SJSA1 (cell line): ENCODE measurements at regions not wholly inside any gene's neighbourhood (a gene's known extent, or its start where the extent isn't known, plus 50 kb on each side); places are given as distances from the start of the nearest gene placed in this dataset.
"Not testable (repeated sequence)": the region's sequence is repeated elsewhere in the genome, so short reads cannot be mapped to it uniquely, and the experiment has no call there.

ENCODE experiments used
- DNase-seq, 2 experiments: peaks; one replicate each; pipeline ENCODE4 v3.0.0-alpha.2; 2015 to 2020; ENCODE audit warnings: low spot score in 2 of 2, low read depth in 1 of 2
- H3K27ac ChIP-seq: fragments of 250-450 bp; sonication (Bioruptor Pico); 2 replicates; pipeline ENCODE4 v1.5.1; 2020; ENCODE audit warnings: mild to moderate bottlenecking, moderate library complexity
- H3K27me3 ChIP-seq: fragments of 250-450 bp; sonication (Bioruptor Pico); replicated peaks from 2 replicates; pipeline ENCODE4 v1.5.1; 2020; ENCODE audit warnings: mild to moderate bottlenecking, moderate library complexity
- H3K36me3 ChIP-seq: fragments of 250-450 bp; sonication (Bioruptor Pico); 2 replicates; pipeline ENCODE4 v1.5.1; 2020; ENCODE audit warnings: mild to moderate bottlenecking
- H3K4me1 ChIP-seq: fragments of 250-450 bp; sonication (Bioruptor Pico); replicated peaks from 2 replicates; pipeline ENCODE4 v1.6.1; 2021; ENCODE audit warnings: mild to moderate bottlenecking
- H3K4me3 ChIP-seq: fragments of 250-450 bp; sonication (Bioruptor Pico); 2 replicates; pipeline ENCODE4 v1.5.1; 2020; ENCODE audit warnings: mild to moderate bottlenecking
- H3K9me3 ChIP-seq: fragments of 250-450 bp; sonication (Bioruptor Pico); replicated peaks from 2 replicates; pipeline ENCODE4 v1.5.1; 2020; ENCODE audit warnings: mild to moderate bottlenecking

DNA sequence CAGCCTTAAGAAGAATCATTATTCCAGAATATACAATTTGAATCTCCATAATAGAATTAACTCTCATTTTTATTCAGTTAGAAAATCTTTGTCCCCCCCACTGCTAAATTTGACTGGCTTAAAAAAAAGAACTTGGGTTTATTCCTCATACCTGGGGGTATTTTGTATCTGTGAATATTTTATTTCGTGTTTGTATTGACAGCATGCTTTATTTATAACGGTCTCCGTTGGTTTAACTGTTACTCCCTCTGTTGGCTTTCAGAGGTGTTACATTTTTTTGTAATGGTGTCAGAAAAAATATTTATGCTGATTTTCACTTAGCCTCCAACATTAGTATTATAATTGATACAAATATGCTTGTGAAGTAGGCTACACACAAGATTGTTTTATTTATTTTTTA lies 109.1 kb downstream of the HAUS1 start:
- Histone ChIP-seq H3K4me3 (no peak overlapping the region), H3K9me3 (no peaks in the 10 kb centered on the region), H3K4me1 (0 out of 2 replicates have a peak, but pooled peaks cover 6% of the 10 kb centered on the region), H3K27ac (no peak overlapping the region), H3K36me3 (peaks cover 10% of the 10 kb centered on the region), H3K27me3 (no peaks in the 10 kb centered on the region)
- DNase-seq, result no peak

DNA sequence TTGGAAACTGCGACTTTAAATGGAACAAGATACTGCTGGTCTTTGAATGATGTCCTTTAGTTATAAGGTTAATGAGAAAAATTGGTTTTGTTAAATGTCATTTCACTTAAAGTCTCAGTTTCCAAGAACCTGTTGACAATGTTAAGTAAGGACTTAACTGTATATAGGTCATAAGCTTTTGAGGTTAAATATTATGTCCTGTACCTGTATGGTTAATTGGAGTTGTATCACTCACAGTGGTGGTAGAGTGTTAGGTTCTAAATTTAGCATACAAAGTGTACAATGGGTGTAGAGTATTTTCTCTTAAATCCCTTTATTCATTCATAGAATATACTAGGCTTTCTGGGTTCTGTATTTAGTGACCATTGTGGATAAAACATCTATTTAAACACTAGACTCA lies 110.2 kb downstream of the HAUS1 start:
- Histone ChIP-seq H3K9me3 (no peaks in the 10 kb centered on the region), H3K27ac (no peak overlapping the region), H3K36me3 (peaks cover 16% of the 10 kb centered on the region), H3K4me1 (0 out of 2 replicates have a peak, but pooled peaks cover 6% of the 10 kb centered on the region), H3K27me3 (no peaks in the 10 kb centered on the region), H3K4me3 (no peak overlapping the region)
- DNase-seq, result no peak

DNA sequence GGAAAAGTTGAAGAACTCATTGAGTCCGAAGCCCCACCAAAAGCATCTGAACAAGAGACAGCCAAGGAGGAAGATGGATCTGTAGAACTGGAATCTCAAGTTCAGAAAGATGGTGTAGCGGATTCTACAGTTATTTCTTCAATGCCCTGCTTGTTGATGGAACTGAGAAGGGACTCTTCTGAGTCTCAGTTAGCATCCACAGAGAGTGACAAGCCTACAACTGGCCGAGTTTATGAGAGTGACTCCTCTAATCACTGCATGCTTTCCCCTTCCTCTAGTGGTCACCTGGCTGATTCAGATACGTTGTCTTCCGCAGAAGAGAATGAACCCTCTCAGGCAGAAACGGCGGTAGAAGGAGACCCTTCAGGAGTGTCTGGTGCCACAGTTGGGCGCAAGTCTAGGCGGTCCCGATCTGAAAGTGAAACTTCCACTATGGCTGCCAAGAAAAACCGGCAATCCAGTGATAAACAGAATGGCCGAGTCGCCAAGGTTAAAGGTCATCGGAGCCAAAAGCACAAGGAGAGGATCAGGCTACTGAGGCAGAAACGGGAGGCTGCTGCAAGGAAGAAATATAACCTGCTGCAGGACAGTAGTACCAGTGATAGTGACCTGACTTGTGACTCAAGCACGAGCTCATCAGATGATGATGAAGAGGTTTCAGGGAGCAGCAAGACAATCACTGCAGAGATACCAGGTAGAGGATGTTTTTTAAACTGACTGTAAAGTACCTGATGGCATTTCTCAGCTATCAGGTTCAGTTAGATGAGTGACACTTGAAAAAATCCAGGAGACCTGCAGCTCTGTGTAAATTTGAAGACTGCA lies 111.9 kb downstream of the HAUS1 start:
- H3K27ac ChIP-seq, result no peak overlapping the region
- no peaks in the 10 kb centered on the region for H3K9me3 ChIP-seq

DNA sequence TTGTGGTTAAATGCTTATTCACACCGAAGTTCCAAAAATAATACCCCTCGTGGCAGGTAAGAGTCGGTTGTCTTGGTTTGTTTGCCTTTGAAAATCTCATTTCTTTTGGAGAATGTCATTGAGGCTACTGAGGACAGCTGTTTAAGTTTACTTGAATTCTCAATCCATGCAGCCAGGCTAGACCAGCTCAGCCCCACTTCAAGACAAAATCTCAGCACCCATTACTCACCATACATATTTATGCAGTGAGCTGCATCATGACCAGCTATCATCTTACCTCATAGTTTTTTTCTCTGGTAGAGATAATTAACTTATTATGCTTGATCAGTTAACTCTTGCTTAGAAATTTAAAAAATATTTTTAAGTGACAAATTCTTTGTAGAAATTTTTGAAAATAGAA lies 115.9 kb downstream of the HAUS1 start:
- Histone ChIP-seq H3K27me3 (no peaks in the 10 kb centered on the region), H3K9me3 (no peaks in the 10 kb centered on the region), H3K4me1 (no peaks in the 10 kb centered on the region), H3K36me3 (peaks cover 16% of the 10 kb centered on the region), H3K27ac (no peak overlapping the region), H3K4me3 (no peak overlapping the region)
- no peak for DNase-seq

More for the DNA sequence above, 111.9 kb downstream of the HAUS1 start:
- 0 out of 2 replicates have a peak, but pooled peaks cover 6% of the 10 kb centered on the region for H3K4me1 ChIP-seq
- DNase-seq, result no peak
- H3K36me3 ChIP-seq, result peaks cover 16% of the 10 kb centered on the region
- H3K27me3 ChIP-seq, result no peaks in the 10 kb centered on the region
- H3K4me3 ChIP-seq, result no peak overlapping the region

DNA sequence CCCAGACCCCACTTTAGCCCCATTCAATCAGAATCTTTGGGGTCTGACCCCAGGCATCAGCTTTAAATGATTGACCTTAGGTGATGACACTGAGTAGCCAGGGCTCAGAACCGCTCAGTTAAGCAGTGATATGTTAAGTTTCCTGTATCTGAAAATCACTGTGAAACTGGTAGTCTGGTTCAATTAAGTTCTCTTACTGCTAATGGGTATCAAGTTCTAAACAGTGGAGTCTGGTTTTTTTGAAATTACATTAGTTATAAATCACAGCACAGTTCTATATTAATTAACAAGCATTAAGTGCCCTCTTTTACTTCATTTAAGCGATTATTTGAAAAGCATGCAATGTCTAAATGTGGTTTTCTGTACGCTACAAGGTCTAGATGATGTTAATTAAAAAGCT lies 117.9 kb downstream of the HAUS1 start:
- H3K4me1 ChIP-seq, result no peaks in the 10 kb centered on the region
- peaks cover 9% of the 10 kb centered on the region for H3K36me3 ChIP-seq
- H3K27me3 ChIP-seq, result no peaks in the 10 kb centered on the region
- H3K4me3 ChIP-seq, result no peak overlapping the region
- no peak for DNase-seq
- H3K9me3 ChIP-seq, result no peaks in the 10 kb centered on the region
- no peak overlapping the region for H3K27ac ChIP-seq

DNA sequence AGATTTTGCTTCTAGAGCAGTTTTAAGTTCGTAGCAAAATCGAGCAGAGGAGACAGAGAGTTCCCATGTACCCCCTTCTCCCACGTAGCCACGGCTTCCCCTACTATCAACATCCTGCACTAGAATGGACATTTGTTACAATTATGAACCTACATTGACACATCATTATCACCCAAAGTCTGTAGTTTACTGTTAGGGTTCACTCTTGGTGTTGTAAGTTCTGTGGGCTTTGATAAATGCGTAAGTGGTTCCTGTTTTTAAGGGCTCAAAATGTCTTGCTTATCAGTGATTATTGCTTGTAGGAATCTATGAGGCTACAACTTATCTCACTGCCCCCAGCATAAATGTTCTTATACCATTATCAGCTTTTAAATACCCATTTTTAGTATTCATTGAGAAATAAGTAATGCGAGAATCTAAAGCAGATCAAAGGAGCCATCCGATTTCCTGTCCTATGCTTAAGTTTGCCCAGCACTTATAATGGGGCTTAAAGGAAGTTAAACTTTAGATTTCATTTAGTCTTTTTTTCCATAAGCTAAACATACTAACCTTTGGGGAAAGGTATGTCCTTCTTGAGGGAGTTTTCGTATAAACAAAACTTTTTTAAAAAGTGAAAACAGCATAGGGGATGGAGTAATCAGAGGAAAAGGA lies 118.7 kb downstream of the HAUS1 start:
- no peak for DNase-seq
- H3K27me3 ChIP-seq, result no peaks in the 10 kb centered on the region
- H3K27ac ChIP-seq, result no peak overlapping the region
- H3K36me3 ChIP-seq, result peaks cover 9% of the 10 kb centered on the region
- H3K4me1 ChIP-seq, result no peaks in the 10 kb centered on the region
- no peaks in the 10 kb centered on the region for H3K9me3 ChIP-seq
- H3K4me3 ChIP-seq, result no peak overlapping the region

DNA sequence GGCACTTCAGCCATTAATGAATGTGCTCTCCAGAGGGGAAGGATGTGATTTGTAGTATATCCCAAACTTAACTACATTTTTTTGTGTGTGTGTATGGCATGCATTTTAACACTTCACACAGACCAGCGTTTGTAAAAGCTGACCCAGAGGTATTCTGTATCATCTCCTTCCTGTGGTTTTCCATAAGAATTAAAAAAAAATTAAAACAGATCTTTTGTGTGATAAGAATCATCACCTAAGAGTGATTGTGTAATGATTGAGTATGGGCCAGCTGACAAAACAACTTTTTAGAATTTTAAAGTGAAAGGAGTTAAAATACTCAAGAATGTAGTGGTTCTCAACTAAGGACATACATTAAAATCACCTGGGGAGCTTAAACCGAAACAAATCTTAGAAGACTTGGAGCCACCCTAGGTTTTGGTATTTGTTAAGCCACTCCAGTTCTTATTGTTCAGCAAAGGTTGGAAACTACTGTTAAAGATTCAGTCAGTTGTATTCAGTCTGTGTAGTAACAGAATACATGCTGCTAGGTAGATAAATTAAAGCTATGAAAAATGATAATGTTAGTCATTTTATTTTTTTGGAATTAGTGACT lies 120.1 kb downstream of the HAUS1 start:
- no peaks in the 10 kb centered on the region for H3K27me3 ChIP-seq
- DNase-seq, result no peak
- no peak overlapping the region for H3K4me3 ChIP-seq
- H3K9me3 ChIP-seq, result no peaks in the 10 kb centered on the region
- no peaks in the 10 kb centered on the region for H3K4me1 ChIP-seq
- no peak overlapping the region for H3K27ac ChIP-seq
- H3K36me3 ChIP-seq, result no peaks in the 10 kb centered on the region

DNA sequence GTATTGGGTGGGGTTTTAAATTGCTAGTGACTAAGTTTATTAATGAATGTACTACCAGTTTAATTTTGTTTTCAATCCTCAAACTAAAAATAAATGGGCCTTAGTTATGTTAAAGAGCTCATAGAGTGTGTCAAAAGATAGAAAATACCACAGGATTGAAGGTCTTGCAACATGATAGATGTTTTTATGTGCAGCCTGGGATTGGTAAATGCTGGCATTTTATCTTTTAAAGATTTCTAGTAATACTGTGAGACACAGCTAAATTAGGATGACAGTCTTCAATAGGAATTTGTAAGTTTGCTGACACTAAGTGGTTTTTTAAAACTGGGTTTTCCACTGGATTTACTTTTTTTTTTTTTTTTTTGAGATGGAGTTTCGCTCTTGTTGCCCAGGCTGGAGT lies 122.3 kb downstream of the HAUS1 start:
- Histone ChIP-seq H3K27me3 (no peaks in the 10 kb centered on the region), H3K4me3 (no peak overlapping the region), H3K27ac (no peak overlapping the region), H3K36me3 (no peaks in the 10 kb centered on the region), H3K9me3 (no peaks in the 10 kb centered on the region), H3K4me1 (no peaks in the 10 kb centered on the region)
- no peak for DNase-seq

DNA sequence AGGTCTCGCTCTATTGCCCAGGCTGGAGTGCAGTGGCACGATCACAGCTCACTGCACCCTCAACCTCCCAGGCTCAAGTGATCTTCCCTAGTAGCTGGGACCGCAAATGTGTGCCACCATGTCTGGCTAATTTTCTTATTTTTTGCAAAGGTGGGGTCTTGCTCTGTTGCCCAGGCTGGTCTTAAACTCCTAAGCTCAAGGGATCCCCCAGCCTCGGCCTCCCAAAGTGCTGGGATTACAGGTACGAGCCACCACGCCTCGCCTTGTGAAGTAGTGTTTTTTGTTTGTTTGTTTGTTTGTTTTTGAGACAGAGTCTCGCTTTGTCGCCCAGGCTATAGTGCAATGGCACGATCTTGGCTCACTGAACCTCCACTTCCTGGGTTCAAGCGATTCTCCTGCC lies 125.5 kb downstream of the HAUS1 start:
- not testable (repeated sequence) for H3K4me3 ChIP-seq, H3K27ac ChIP-seq, DNase-seq, H3K36me3 ChIP-seq, H3K4me1 ChIP-seq, H3K27me3 ChIP-seq, H3K9me3 ChIP-seq

DNA sequence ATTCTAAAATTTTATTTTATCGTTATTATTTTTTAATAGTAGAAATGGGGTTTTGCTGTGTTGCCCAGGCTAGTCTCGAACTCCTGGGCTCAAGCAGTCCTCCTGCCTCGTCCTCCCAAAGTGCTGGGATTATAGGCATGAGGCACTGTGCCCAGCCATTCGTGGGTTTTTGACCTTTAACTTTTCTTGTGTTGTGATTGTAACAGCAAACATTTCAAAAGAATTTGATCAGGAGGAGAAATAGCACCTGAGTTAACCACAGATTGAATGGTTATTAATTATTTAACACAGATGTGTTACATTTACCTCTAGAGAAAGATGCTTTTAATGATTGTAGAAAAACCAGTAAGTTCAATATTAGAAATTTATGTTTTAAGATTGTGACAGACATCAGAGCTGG lies 132.0 kb downstream of the HAUS1 start:
- no peak for DNase-seq

DNA sequence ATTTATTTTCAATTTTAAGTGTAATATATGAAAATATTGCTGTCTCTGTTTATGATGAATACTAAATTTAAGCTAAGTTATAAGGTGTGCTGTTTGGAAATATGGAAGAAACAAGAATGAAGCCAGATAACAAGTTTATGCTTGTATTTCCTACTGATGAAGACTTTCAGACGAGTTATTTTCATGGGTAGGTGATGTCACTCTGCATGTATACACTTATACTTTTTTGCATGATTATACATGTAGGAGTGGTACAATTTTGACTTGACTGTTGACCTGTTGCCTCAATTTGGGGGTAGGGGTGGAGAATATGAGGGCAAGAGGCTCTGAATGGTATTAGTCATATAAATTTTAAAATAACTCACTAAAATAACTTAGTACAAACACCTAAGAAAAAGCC lies 133.7 kb downstream of the HAUS1 start:
- Histone ChIP-seq H3K27ac (no peak overlapping the region), H3K27me3 (no peaks in the 10 kb centered on the region), H3K4me3 (no peak overlapping the region), H3K4me1 (no peaks in the 10 kb centered on the region), H3K36me3 (no peaks in the 10 kb centered on the region), H3K9me3 (no peaks in the 10 kb centered on the region)
- DNase-seq, result no peak

More for the DNA sequence above, 132.0 kb downstream of the HAUS1 start:
- Histone ChIP-seq H3K4me1 (no peaks in the 10 kb centered on the region), H3K4me3 (no peak overlapping the region), H3K27ac (no peak overlapping the region), H3K36me3 (no peaks in the 10 kb centered on the region), H3K27me3 (no peaks in the 10 kb centered on the region), H3K9me3 (no peaks in the 10 kb centered on the region)

DNA sequence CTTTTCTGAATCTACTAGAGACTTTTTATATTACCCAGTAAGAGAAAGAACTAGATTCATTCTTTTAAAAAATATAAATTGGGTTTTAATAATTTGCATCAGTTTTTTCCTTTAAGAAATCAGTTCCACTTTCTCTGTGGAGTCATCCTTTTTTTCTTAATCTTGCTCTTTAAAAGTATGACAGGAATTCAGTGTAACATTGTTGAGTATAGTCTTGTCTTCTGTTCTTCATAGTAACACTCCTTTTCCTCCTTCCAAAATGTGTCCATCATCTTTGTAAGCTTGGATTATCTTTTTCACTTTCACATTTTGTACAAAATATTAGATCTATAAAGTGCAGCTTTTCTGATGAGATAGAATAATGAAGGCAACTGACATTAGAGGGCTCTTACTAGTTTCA lies 135.4 kb downstream of the HAUS1 start:
- no peak for DNase-seq
- Histone ChIP-seq H3K9me3 (no peaks in the 10 kb centered on the region), H3K4me3 (no peak overlapping the region), H3K27ac (no peak overlapping the region), H3K36me3 (no peaks in the 10 kb centered on the region), H3K27me3 (no peaks in the 10 kb centered on the region), H3K4me1 (no peaks in the 10 kb centered on the region)

DNA sequence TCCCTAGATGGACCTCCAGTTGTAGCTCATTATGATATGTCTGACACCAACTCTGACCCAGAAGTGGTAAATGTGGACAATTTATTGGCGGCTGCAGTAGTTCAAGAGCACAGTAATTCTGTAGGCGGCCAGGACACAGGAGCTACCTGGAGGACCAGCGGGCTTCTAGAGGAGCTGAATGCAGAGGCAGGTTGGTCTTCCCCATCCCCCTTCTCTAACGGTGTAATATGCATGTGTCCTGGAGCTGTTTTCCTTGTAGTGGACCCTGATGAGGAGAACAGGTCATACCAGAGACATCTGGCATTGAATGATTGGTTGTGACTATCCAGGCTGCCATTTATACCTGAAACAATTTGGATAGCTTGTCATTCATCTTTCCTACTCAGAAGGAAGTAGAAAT lies 135.8 kb downstream of the HAUS1 start:
- H3K4me3 ChIP-seq, result no peak overlapping the region
- no peaks in the 10 kb centered on the region for H3K27me3 ChIP-seq
- H3K4me1 ChIP-seq, result no peaks in the 10 kb centered on the region
- H3K36me3 ChIP-seq, result no peaks in the 10 kb centered on the region
- no peak overlapping the region for H3K27ac ChIP-seq
- no peaks in the 10 kb centered on the region for H3K9me3 ChIP-seq
- no peak for DNase-seq

DNA sequence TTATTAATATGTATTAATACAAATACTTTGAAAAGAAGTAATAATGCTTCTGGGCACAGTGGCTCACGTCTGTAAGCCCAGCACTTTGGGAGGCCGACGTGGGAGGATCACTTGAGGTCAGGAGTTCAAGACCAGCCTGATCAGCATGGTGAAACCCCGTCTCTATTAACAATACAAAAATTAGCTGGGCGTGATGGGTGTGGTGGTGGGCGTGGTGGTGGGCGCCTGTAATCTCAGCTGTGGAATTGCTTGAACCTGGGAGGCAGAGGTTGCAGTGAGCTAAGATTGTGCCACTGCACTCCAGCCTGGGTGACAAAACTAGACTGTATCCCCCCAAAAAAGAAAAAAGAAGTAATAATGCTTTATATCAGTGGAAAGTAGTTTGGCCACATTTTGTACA lies 137.2 kb downstream of the HAUS1 start:
- H3K4me3 ChIP-seq, H3K36me3 ChIP-seq, H3K4me1 ChIP-seq, H3K27me3 ChIP-seq, H3K27ac ChIP-seq, DNase-seq, H3K9me3 ChIP-seq: not testable (repeated sequence)
